Fibroblast of lung (primary cell): ENCODE measurements at regions not wholly inside any gene's neighbourhood (a gene's known extent, or its start where the extent isn't known, plus 50 kb on each side); places are given as distances from the start of the nearest gene placed in this dataset.

Experiments
- DNase-seq, 2 donors: peaks; one replicate each; pipeline versions ENCODE4 v3.0.0 to v3.0.0-alpha.2; 2010; ENCODE audit warnings: low read depth in 2 of 2
- H2AFZ ChIP-seq: 2 replicates; pipeline ENCODE4 v1.5.1; 2012; ENCODE audit warnings: low read length, control low read depth, inconsistent platforms
- H3K27ac ChIP-seq: 2 replicates; pipeline ENCODE4 v1.5.1; 2011; ENCODE audit warnings: low read length, control low read depth; ENCODE audit not compliant: insufficient read depth
- H3K27me3 ChIP-seq: 2 replicates; pipeline ENCODE4 v1.5.1; 2011; ENCODE audit warnings: mild to moderate bottlenecking, low read length; ENCODE audit not compliant: control insufficient read depth, insufficient read depth
- H3K36me3 ChIP-seq: 2 replicates; pipeline ENCODE4 v1.5.1; 2011; ENCODE audit warnings: low read length; ENCODE audit not compliant: control insufficient read depth, insufficient read depth
- H3K4me1 ChIP-seq: 2 replicates; pipeline ENCODE4 v1.5.1; 2011; ENCODE audit warnings: low read length; ENCODE audit not compliant: control insufficient read depth, insufficient read depth; ENCODE audit errors: extremely low read depth
- H3K4me2 ChIP-seq: 2 replicates; pipeline ENCODE4 v1.5.1; 2011; ENCODE audit warnings: low read length, control low read depth; ENCODE audit not compliant: insufficient read depth; ENCODE audit errors: extremely low read depth
- H3K4me3 ChIP-seq, 4 experiments: fragments of 200-600 bp in 1 of 4; sonication (generic) in 1 of 4; replicated peaks in 1 of 4; 2 replicates each; pipeline ENCODE4 v1.5.1; 2011 to 2016; ENCODE audit warnings: low read length in 4 of 4, low read depth in 3 of 4, mild to moderate bottlenecking in 3 of 4, control low read depth in 2 of 4, inconsistent platforms in 1 of 4, mixed read lengths in 1 of 4; ENCODE audit not compliant: insufficient read depth in 1 of 4; ENCODE audit errors: control extremely low read depth in 1 of 4
- H3K79me2 ChIP-seq: 2 replicates; pipeline ENCODE4 v1.5.1; 2012; ENCODE audit warnings: mild to moderate bottlenecking, low read length, inconsistent platforms; ENCODE audit not compliant: control insufficient read depth, insufficient read depth
- H3K9ac ChIP-seq: 2 replicates; pipeline ENCODE4 v1.5.1; 2011; ENCODE audit warnings: mild to moderate bottlenecking, low read length, control low read depth; ENCODE audit not compliant: insufficient read depth
- H3K9me3 ChIP-seq: 2 replicates; pipeline ENCODE4 v1.5.1; 2012; ENCODE audit warnings: low read depth, low read length; ENCODE audit not compliant: control insufficient read depth, insufficient read depth
- H4K20me1 ChIP-seq: 2 replicates; pipeline ENCODE4 v1.5.1; 2011; ENCODE audit warnings: low read length; ENCODE audit not compliant: control insufficient read depth, insufficient read depth; ENCODE audit errors: extremely low read depth
- EZH2 ChIP-seq: IDR thresholded peaks from 2 replicates; pipeline ENCODE4 v1.5.1; 2012; ENCODE audit warnings: low read length, control low read depth, mild to moderate bottlenecking; ENCODE audit errors: missing control alignments
- TF ChIP-seq, protein P1 (sequence below), 2 donors: IDR thresholded peaks in 1 of 2; conservative IDR thresholded peaks in 1 of 2; 1 replicate in 1 of 2; 2 replicates in 1 of 2; pipeline ENCODE4 v1.5.1; 2011 to 2012; ENCODE audit warnings: low read length in 2 of 2, control low read depth in 1 of 2, inconsistent platforms in 1 of 2, low read depth in 1 of 2, mild to moderate bottlenecking in 1 of 2

DNA sequence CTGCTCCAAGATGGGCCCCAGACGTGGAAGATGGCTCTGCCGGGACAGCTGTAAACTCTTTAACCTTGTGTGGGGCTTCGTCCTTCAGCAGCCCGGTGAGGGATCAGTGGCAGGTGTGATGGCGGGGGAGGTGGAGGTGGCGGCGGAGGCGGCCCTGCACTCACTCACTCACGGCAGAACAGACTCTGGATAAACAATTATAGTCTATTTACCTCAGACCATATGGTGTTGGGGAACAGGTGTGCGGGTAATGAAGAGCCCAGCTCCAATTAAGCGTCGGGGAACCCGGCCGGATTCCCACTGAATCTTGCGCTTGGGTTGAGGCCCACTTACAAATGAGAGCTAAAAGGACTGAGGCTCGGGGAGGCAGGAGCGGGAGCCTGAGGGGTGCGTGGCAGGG is 104.3 kb upstream of the SDK2 start:
- Histone ChIP-seq H3K27me3 (no peaks in the 10 kb centered on the region), H3K9ac (no peak overlapping the region), H3K79me2 (no peaks in the 10 kb centered on the region), H3K4me1 (no peaks in the 10 kb centered on the region), H4K20me1 (no peaks in the 10 kb centered on the region), H3K36me3 (no peaks in the 10 kb centered on the region), H3K4me3 (no peak overlapping the region), H3K9me3 (no peaks in the 10 kb centered on the region), H3K27ac (no peak overlapping the region), H2AFZ (no peak overlapping the region), H3K4me2 (no peak overlapping the region)
- TF ChIP-seq EZH2, result no peak
- TF ChIP-seq, protein P1, sequence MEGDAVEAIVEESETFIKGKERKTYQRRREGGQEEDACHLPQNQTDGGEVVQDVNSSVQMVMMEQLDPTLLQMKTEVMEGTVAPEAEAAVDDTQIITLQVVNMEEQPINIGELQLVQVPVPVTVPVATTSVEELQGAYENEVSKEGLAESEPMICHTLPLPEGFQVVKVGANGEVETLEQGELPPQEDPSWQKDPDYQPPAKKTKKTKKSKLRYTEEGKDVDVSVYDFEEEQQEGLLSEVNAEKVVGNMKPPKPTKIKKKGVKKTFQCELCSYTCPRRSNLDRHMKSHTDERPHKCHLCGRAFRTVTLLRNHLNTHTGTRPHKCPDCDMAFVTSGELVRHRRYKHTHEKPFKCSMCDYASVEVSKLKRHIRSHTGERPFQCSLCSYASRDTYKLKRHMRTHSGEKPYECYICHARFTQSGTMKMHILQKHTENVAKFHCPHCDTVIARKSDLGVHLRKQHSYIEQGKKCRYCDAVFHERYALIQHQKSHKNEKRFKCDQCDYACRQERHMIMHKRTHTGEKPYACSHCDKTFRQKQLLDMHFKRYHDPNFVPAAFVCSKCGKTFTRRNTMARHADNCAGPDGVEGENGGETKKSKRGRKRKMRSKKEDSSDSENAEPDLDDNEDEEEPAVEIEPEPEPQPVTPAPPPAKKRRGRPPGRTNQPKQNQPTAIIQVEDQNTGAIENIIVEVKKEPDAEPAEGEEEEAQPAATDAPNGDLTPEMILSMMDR (conservative IDR thresholded peaks at IDR 0.05 in 1 of 2, IDR thresholded peaks at IDR 0.05 in 1 of 2; ENCODE audit: low read depth in 1 of 2, low read length in 2 of 2), result no peak
- DNase-seq, result no peak

DNA sequence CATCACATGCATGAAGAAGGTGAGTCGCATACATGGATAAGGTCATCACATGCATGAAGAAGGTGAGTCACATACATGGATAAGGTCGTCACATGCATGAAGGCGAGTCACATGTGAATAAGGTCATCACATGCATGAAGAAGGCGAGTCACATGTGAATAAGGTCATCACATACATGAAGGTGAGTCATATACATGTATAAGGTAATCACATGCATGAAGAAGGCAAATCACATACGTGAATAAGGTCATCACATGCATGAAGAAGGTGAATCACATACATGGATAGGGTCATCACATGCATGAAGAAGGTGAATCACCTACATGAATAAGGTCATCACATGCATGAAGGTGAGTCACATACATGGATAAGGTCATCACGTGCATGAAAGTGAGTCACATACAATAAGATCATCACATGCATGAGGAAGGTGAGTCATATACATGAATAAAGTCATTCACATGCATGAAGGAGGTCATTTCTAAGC is 105.1 kb upstream of the SDK2 start:
- H3K27me3 ChIP-seq, result no peaks in the 10 kb centered on the region
- H3K4me3 ChIP-seq, result no peak overlapping the region
- TF ChIP-seq EZH2, result no peak
- TF ChIP-seq, protein P1 (conservative IDR thresholded peaks at IDR 0.05 in 1 of 2, IDR thresholded peaks at IDR 0.05 in 1 of 2; ENCODE audit: low read depth in 1 of 2, low read length in 2 of 2), result no peak
- no peak overlapping the region for H3K4me2 ChIP-seq
- H3K9ac ChIP-seq, result no peak overlapping the region
- no peaks in the 10 kb centered on the region for H3K79me2 ChIP-seq
- H4K20me1 ChIP-seq, result no peaks in the 10 kb centered on the region
- H3K9me3 ChIP-seq, result no peaks in the 10 kb centered on the region
- H2AFZ ChIP-seq, result no peak overlapping the region
- no peak overlapping the region for H3K27ac ChIP-seq
- DNase-seq, result no peak
- H3K36me3 ChIP-seq, result no peaks in the 10 kb centered on the region
- no peaks in the 10 kb centered on the region for H3K4me1 ChIP-seq

DNA sequence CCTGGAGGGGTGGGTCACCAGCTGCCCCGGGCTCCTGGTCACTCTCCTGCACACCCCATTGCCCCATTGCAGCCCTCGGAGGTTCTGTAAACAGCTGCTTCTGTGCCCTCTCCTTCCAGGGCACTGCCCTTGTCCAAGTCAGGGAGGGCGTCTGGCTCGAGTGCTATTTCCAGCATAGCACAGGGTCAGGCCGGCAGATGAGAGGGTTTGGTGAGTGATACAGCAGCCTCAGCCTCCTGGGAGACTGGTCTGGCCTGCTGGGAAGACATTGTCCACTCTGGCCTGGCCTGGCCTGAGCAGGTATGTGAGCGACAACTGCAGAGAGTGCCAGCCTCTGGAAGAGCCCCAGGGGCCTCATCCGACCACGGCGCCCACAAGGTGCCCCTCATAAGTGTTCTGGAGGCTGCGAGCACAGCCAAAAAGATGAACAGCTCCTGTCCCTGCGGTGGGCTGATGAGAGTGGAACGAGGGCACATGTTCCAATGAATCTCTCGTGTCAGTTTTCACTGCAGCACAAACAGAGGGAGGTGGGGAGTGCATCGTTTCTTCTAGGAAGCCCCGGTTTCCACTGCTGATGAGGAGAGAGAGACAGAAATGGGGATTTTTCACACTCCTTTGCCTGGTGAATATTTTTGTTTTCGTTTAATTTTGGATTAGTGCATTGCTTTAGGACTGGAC is 105.8 kb upstream of the SDK2 start:
- H3K36me3 ChIP-seq, result no peaks in the 10 kb centered on the region
- H2AFZ ChIP-seq, result no peak overlapping the region
- no peaks in the 10 kb centered on the region for H4K20me1 ChIP-seq
- no peaks in the 10 kb centered on the region for H3K27me3 ChIP-seq
- no peaks in the 10 kb centered on the region for H3K4me1 ChIP-seq
- TF ChIP-seq EZH2, result no peak
- TF ChIP-seq, protein P1 (conservative IDR thresholded peaks at IDR 0.05 in 1 of 2, IDR thresholded peaks at IDR 0.05 in 1 of 2; ENCODE audit: low read depth in 1 of 2, low read length in 2 of 2), result no peak
- H3K9me3 ChIP-seq, result no peaks in the 10 kb centered on the region
- H3K27ac ChIP-seq, result no peak overlapping the region
- H3K79me2 ChIP-seq, result no peaks in the 10 kb centered on the region
- no peak overlapping the region for H3K4me3 ChIP-seq
- no peak overlapping the region for H3K9ac ChIP-seq
- no peak overlapping the region for H3K4me2 ChIP-seq
- no peak for DNase-seq
